IPS-15b (cell line): ENCODE measurements at regions not wholly inside any gene's neighbourhood (a gene's known extent, or its start where the extent isn't known, plus 50 kb on each side); places are given as distances from the start of the nearest gene placed in this dataset.

ENCODE experiments used
- H3K27me3 ChIP-seq: one replicate; pipeline ENCODE4 v1.6.1; 2013; ENCODE audit warnings: low read length; ENCODE audit not compliant: control insufficient read depth, insufficient read depth
- H3K36me3 ChIP-seq: one replicate; pipeline ENCODE4 v1.6.1; 2013; ENCODE audit warnings: low read length; ENCODE audit not compliant: control insufficient read depth, insufficient read depth
- H3K4me1 ChIP-seq: one replicate; pipeline ENCODE4 v1.6.1; 2013; ENCODE audit warnings: mild to moderate bottlenecking, low read length; ENCODE audit not compliant: control insufficient read depth, insufficient read depth
- H3K4me3 ChIP-seq: one replicate; pipeline ENCODE4 v1.5.1; 2013; ENCODE audit warnings: low read depth, low read length
- H3K9ac ChIP-seq: one replicate; pipeline ENCODE4 v1.6.1; 2013; ENCODE audit warnings: low read depth, mild to moderate bottlenecking, low read length
- H3K9me3 ChIP-seq: one replicate; pipeline ENCODE4 v1.6.1; 2013; ENCODE audit warnings: mild to moderate bottlenecking, low read length; ENCODE audit not compliant: control insufficient read depth, insufficient read depth

- no peaks in the 10 kb centered on the region for H3K27me3 ChIP-seq
- H3K9me3 ChIP-seq = no peaks in the 10 kb centered on the region
- H3K9ac ChIP-seq = no peak overlapping the region
- H3K4me3 ChIP-seq = no peak overlapping the region
- H3K36me3 ChIP-seq = no peaks in the 10 kb centered on the region
- no peaks in the 10 kb centered on the region for H3K4me1 ChIP-seq
These were observed 491.6 kb upstream of the CDH4 start for GRCh38 chr20:60760256-60761000.

DNA sequence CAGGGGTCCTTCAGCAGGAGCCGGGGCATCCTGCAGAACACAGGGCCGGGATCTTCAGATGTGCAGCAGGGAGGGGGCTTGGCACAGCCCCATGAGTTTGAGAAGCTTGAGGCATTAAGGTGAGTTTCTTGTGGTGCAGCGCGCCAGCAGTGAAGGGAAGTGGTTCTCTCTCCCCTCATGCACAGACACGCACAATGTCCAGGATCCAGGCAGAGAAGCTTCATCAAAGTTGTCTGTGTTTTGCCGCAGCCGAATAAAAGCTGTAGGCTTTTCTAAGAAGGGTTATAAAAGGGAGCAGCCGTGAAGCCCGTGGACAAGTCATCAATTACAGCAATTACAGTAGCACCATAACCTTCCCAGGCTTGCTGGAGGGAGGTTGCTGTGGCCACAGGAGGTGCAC lies 491.0 kb upstream of the CDH4 start:
- H3K9me3 ChIP-seq = no peaks in the 10 kb centered on the region
- no peaks in the 10 kb centered on the region for H3K36me3 ChIP-seq
- H3K4me3 ChIP-seq = no peak overlapping the region
- H3K9ac ChIP-seq = no peak overlapping the region
- H3K27me3 ChIP-seq = peaks cover 2% of the 10 kb centered on the region
- no peaks in the 10 kb centered on the region for H3K4me1 ChIP-seq

DNA sequence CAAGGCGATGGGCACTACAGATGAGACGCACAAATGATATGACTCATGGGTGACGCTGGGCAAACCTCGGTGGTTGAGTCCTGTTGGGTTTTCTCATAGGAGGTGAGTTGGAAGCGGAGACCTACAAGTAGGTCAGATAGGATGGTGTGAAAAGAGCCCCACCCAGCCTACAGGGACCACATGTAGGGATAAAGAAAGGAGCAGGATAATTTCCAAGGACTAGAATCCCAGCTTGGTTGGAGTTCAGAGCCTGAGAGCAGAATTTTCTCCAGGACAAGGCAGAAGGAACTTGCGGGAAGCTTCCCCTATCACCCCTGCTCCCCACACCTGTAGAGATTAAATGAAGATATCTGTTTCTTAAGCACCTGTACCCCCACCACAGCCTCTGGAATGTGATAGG lies 489.7 kb upstream of the CDH4 start:
- peaks cover 2% of the 10 kb centered on the region for H3K27me3 ChIP-seq
- H3K36me3 ChIP-seq = no peaks in the 10 kb centered on the region
- no peaks in the 10 kb centered on the region for H3K9me3 ChIP-seq
- no peaks in the 10 kb centered on the region for H3K4me1 ChIP-seq
- no peak overlapping the region for H3K9ac ChIP-seq
- no peak overlapping the region for H3K4me3 ChIP-seq

DNA sequence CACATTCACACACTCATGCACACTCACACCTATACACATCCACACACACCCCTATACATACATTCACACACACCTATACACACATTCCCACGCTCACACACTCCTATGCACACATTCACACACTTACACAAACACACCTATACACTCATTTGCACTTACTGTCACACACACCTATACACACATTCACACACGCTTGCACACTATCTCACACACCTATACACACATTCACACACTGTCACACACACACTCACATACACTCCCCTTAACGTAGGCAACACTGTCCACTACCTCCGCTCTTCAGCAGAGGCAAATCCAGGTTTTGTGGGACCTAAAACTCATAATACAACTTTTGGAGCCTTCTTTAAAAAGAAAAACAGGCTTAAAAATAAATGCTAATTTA lies 487.7 kb upstream of the CDH4 start:
- Histone ChIP-seq H3K9me3 (no peaks in the 10 kb centered on the region), H3K4me1 (no peaks in the 10 kb centered on the region), H3K27me3 (peaks cover 2% of the 10 kb centered on the region), H3K4me3 (no peak overlapping the region), H3K36me3 (no peaks in the 10 kb centered on the region), H3K9ac (no peak overlapping the region)

GRCh38 chr20:60764771-60765170 lies 487.3 kb upstream of the CDH4 start:
- no peaks in the 10 kb centered on the region for H3K36me3 ChIP-seq

DNA sequence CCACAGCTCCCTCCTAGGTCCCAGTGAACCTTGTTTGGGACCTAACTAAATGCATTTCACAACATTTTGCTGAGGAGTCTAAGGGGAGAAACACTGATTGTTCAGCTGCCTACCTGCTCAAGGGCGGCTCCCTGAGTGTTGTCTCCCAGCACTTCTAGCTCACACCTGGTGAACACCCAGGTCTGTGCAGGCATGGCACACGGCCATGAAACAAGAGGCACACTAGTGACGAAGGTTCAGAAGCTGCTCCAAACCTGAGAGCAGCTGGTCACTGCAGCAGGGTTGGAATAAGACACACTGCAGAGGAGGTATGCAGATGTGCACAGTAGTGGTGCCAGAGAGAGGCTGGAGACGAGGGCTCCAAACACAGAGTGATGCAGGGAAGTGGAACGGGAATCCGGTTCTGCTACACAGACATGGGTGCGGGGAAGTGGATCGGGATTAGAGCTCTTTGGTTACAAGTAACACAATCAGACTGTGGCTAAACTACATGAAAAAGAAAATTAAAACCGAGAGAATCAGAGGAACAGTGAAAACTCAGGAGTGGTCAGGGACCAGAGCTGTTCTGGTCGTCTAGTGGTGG lies 486.1 kb upstream of the CDH4 start:
- Histone ChIP-seq H3K9ac (no peak overlapping the region), H3K27me3 (peaks cover 2% of the 10 kb centered on the region), H3K4me3 (no peak overlapping the region), H3K9me3 (no peaks in the 10 kb centered on the region), H3K4me1 (no peaks in the 10 kb centered on the region), H3K36me3 (no peaks in the 10 kb centered on the region)

More at GRCh38 chr20:60764771-60765170, 487.3 kb upstream of the CDH4 start:
- Histone ChIP-seq H3K4me3 (no peak overlapping the region), H3K4me1 (no peaks in the 10 kb centered on the region), H3K9me3 (no peaks in the 10 kb centered on the region), H3K27me3 (peaks cover 2% of the 10 kb centered on the region), H3K9ac (no peak overlapping the region)

- no peaks in the 10 kb centered on the region for H3K4me1 ChIP-seq
- H3K9ac ChIP-seq = no peak overlapping the region
- H3K9me3 ChIP-seq = no peaks in the 10 kb centered on the region
- no peak overlapping the region for H3K4me3 ChIP-seq
- H3K36me3 ChIP-seq = no peaks in the 10 kb centered on the region
- H3K27me3 ChIP-seq = peaks cover 2% of the 10 kb centered on the region
These were observed 483.8 kb upstream of the CDH4 start for GRCh38 chr20:60768216-60768615.

- no peaks in the 10 kb centered on the region for H3K9me3 ChIP-seq
- no peaks in the 10 kb centered on the region for H3K4me1 ChIP-seq
- no peak overlapping the region for H3K9ac ChIP-seq
- H3K4me3 ChIP-seq = no peak overlapping the region
- no peaks in the 10 kb centered on the region for H3K36me3 ChIP-seq
- no peaks in the 10 kb centered on the region for H3K27me3 ChIP-seq
These were observed 471.6 kb upstream of the CDH4 start for GRCh38 chr20:60780388-60781025.

GRCh38 chr20:60782959-60783625 lies 469.0 kb upstream of the CDH4 start:
- Histone ChIP-seq H3K36me3 (no peaks in the 10 kb centered on the region), H3K4me3 (no peak overlapping the region), H3K9me3 (no peaks in the 10 kb centered on the region), H3K4me1 (no peaks in the 10 kb centered on the region), H3K27me3 (no peaks in the 10 kb centered on the region), H3K9ac (no peak overlapping the region)

- Histone ChIP-seq H3K9ac (no peak overlapping the region), H3K36me3 (no peaks in the 10 kb centered on the region), H3K9me3 (no peaks in the 10 kb centered on the region), H3K4me3 (no peak overlapping the region), H3K4me1 (no peaks in the 10 kb centered on the region), H3K27me3 (no peaks in the 10 kb centered on the region)
These were observed 466.8 kb upstream of the CDH4 start for GRCh38 chr20:60785301-60785700.

DNA sequence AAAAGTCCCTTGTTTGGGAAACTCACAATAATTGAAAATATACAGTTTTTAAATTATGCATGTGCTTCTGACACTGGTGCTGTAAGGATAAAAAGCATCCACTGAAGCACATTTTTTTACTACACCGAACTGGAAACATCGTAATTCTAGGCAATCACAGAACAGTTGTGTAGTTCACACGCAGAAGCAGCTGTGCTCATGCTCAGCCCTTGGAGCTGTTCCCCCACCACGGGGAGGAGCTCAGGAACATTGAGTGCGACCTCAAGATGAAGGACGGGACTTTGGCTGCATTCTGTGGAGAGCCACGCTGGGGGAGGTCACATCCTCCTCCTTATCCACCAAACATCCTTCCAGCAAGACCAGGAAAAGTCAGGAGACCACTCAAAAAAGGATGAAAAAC lies 466.3 kb upstream of the CDH4 start:
- Histone ChIP-seq H3K9ac (no peak overlapping the region), H3K36me3 (no peaks in the 10 kb centered on the region), H3K4me1 (no peaks in the 10 kb centered on the region), H3K4me3 (no peak overlapping the region), H3K9me3 (no peaks in the 10 kb centered on the region), H3K27me3 (no peaks in the 10 kb centered on the region)
